ENCODE measurements at regions not wholly inside any gene's neighbourhood (a gene's known extent, or its start where the extent isn't known, plus 50 kb on each side); places are given as distances from the start of the nearest gene placed in this dataset.
"Not testable (repeated sequence)": the region's sequence is repeated elsewhere in the genome, so short reads cannot be mapped to it uniquely, and the experiment has no call there.

- no peaks in the 10 kb centered on the region for H3K27me3 ChIP-seq (ENCODE audit: control insufficient read depth, insufficient read depth, low read length)
- no peaks in the 10 kb centered on the region for H3K4me1 Mint-ChIP-seq
- H3K4me3 Mint-ChIP-seq = no peak overlapping the region
- H3K36me3 ChIP-seq (ENCODE audit: control insufficient read depth, insufficient read depth, low read length) = no peaks in the 10 kb centered on the region
- H3K4me1 ChIP-seq (ENCODE audit: control insufficient read depth, insufficient read depth, low read length) = no peaks in the 10 kb centered on the region
- H3K9me3 Mint-ChIP-seq = no peaks in the 10 kb centered on the region
- no peaks in the 10 kb centered on the region for H3K9me3 ChIP-seq (ENCODE audit: control insufficient read depth, insufficient read depth, low read length)
- ATAC-seq = no peak
- H3K36me3 Mint-ChIP-seq = no peaks in the 10 kb centered on the region
- H3K27ac Mint-ChIP-seq = no peak overlapping the region
- peaks cover 0 to 53% of the 10 kb centered on the region in 2 donors for H3K27me3 Mint-ChIP-seq (ENCODE audit: low read depth in 2 of 2)
- H3K4me3 ChIP-seq (ENCODE audit: low read length) = no peak overlapping the region
- no peak for TF ChIP-seq CTCF (IDR thresholded peaks at IDR 0.05)
- H3K27ac ChIP-seq (ENCODE audit: low read length) = no peak overlapping the region
- DNase-seq = no peak
- 70% methylated on average over 5 of the region's 6 CpGs for WGBS (ENCODE audit: insufficient coverage)
- intact Hi-C loops (cut with micrococcal nuclease) = no loop called here
These were observed 152.4 kb downstream of the THBS2 start for GRCh38 chr6:169101036-169101805.

GRCh38 chr6:169099411-169100202, 154.0 kb downstream of the THBS2 start:
- DNase-seq (no peak), ATAC-seq (peak in 1 of 3 donors; percentile 10)
- intact Hi-C loops (cut with micrococcal nuclease) = no loop called here
- Histone ChIP-seq H3K36me3 (ENCODE audit: control insufficient read depth, insufficient read depth, low read length) (no peaks in the 10 kb centered on the region), H3K27me3 (ENCODE audit: control insufficient read depth, insufficient read depth, low read length) (no peaks in the 10 kb centered on the region), H3K4me3 (ENCODE audit: low read length) (no peak overlapping the region), H3K4me1 (ENCODE audit: control insufficient read depth, insufficient read depth, low read length) (no peaks in the 10 kb centered on the region), H3K9me3 (ENCODE audit: control insufficient read depth, insufficient read depth, low read length) (no peaks in the 10 kb centered on the region), H3K27ac (ENCODE audit: low read length) (no peak overlapping the region)
- no peak for TF ChIP-seq CTCF (IDR thresholded peaks at IDR 0.05)
- H3K27me3 Mint-ChIP-seq (ENCODE audit: low read depth in 2 of 2) = peaks cover 0 to 50% of the 10 kb centered on the region in 2 donors
- H3K9me3 Mint-ChIP-seq = no peaks in the 10 kb centered on the region
- H3K27ac Mint-ChIP-seq = no peak overlapping the region
- WGBS (ENCODE audit: insufficient coverage) = 83% methylated on average over 5 of the region's 5 CpGs
- no peak overlapping the region for H3K4me3 Mint-ChIP-seq
- no peaks in the 10 kb centered on the region for H3K36me3 Mint-ChIP-seq
- H3K4me1 Mint-ChIP-seq = no peaks in the 10 kb centered on the region

GRCh38 chr6:169098651-169099050, 155.0 kb downstream of the THBS2 start:
- WGBS (ENCODE audit: insufficient coverage) = 75% methylated on average over 2 of the region's 2 CpGs
- H3K27me3 Mint-ChIP-seq (ENCODE audit: low read depth in 2 of 2) = peaks cover 2 to 43% of the 10 kb centered on the region in 2 donors
- H3K4me3 ChIP-seq (ENCODE audit: low read length); H3K36me3 ChIP-seq (ENCODE audit: control insufficient read depth, insufficient read depth, low read length); H3K27ac Mint-ChIP-seq; H3K4me1 ChIP-seq (ENCODE audit: control insufficient read depth, insufficient read depth, low read length); DNase-seq; H3K9me3 Mint-ChIP-seq; H3K27ac ChIP-seq (ENCODE audit: low read length); H3K36me3 Mint-ChIP-seq; ATAC-seq; intact Hi-C loops (cut with micrococcal nuclease); H3K4me1 Mint-ChIP-seq; H3K4me3 Mint-ChIP-seq; H3K9me3 ChIP-seq (ENCODE audit: control insufficient read depth, insufficient read depth, low read length); H3K27me3 ChIP-seq (ENCODE audit: control insufficient read depth, insufficient read depth, low read length): not testable (repeated sequence)

- H3K27me3 Mint-ChIP-seq (ENCODE audit: low read depth in 2 of 2) = peaks cover 3 to 43% of the 10 kb centered on the region in 2 donors
- H3K4me1 Mint-ChIP-seq = no peaks in the 10 kb centered on the region
- Histone ChIP-seq H3K4me3 (ENCODE audit: low read length) (no peak overlapping the region), H3K9me3 (ENCODE audit: control insufficient read depth, insufficient read depth, low read length) (no peaks in the 10 kb centered on the region), H3K36me3 (ENCODE audit: control insufficient read depth, insufficient read depth, low read length) (no peaks in the 10 kb centered on the region), H3K27ac (ENCODE audit: low read length) (no peak overlapping the region), H3K27me3 (ENCODE audit: control insufficient read depth, insufficient read depth, low read length) (no peaks in the 10 kb centered on the region), H3K4me1 (ENCODE audit: control insufficient read depth, insufficient read depth, low read length) (no peaks in the 10 kb centered on the region)
- WGBS (ENCODE audit: insufficient coverage) = 64% methylated on average over 1 of the region's 1 CpG
- no peaks in the 10 kb centered on the region for H3K36me3 Mint-ChIP-seq
- no peak for TF ChIP-seq CTCF (IDR thresholded peaks at IDR 0.05)
- ATAC-seq = no peak
- DNase-seq = no peak
- H3K27ac Mint-ChIP-seq = no peak overlapping the region
- no peaks in the 10 kb centered on the region for H3K9me3 Mint-ChIP-seq
- H3K4me3 Mint-ChIP-seq = no peak overlapping the region
- intact Hi-C loops (cut with micrococcal nuclease) = no loop called here
These were observed 155.5 kb downstream of the THBS2 start for GRCh38 chr6:169098116-169098515.

Measured in natural killer cell (primary cell).